Hepatocyte (in vitro differentiated cells): ENCODE measurements at regions not wholly inside any gene's neighbourhood (a gene's known extent, or its start where the extent isn't known, plus 50 kb on each side); places are given as distances from the start of the nearest gene placed in this dataset.

Experiments used
- EZH2phosphoT487 ChIP-seq: fragments of 200-600 bp; sonication (generic); IDR thresholded peaks from one replicate; pipeline ENCODE4 v1.6.1; 2018; ENCODE audit warnings: antibody characterized with exemption, mild to moderate bottlenecking, low read depth, moderate library complexity; ENCODE audit not compliant: unreplicated experiment, severe bottlenecking
- TF ChIP-seq, protein P1 (sequence below): fragments of 200-600 bp; sonication (generic); IDR thresholded peaks from 2 replicates; pipeline ENCODE4 v1.5.1; 2016; ENCODE audit warnings: antibody characterized with exemption, mild to moderate bottlenecking; ENCODE audit not compliant: poor library complexity

DNA sequence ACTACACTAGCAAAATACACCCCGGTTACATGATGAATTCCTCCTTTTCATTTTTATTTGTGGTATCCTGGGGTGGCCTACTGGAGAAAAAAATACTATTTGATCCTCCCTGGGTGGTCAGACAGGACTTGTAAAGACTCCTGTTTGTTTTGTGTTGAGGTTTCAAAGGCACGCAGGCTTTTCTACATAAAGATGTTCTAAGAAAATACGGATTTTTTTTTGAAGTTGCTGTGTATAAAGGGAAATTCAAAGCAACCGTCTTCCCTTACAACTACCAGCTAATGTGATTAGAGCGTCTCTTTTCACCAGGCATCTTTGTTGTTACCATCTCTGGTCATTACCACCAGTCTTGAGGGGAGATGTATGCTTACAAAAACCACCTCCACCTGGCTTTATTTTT lies 187.1 kb downstream of the SOX4 start:
- TF ChIP-seq, protein P1, sequence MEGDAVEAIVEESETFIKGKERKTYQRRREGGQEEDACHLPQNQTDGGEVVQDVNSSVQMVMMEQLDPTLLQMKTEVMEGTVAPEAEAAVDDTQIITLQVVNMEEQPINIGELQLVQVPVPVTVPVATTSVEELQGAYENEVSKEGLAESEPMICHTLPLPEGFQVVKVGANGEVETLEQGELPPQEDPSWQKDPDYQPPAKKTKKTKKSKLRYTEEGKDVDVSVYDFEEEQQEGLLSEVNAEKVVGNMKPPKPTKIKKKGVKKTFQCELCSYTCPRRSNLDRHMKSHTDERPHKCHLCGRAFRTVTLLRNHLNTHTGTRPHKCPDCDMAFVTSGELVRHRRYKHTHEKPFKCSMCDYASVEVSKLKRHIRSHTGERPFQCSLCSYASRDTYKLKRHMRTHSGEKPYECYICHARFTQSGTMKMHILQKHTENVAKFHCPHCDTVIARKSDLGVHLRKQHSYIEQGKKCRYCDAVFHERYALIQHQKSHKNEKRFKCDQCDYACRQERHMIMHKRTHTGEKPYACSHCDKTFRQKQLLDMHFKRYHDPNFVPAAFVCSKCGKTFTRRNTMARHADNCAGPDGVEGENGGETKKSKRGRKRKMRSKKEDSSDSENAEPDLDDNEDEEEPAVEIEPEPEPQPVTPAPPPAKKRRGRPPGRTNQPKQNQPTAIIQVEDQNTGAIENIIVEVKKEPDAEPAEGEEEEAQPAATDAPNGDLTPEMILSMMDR, result no peak
- TF ChIP-seq EZH2phosphoT487, result no peak
